ENCODE measurements at regions not wholly inside any gene's neighbourhood (a gene's known extent, or its start where the extent isn't known, plus 50 kb on each side); places are given as distances from the start of the nearest gene placed in this dataset.

GRCh38 chr6:167508919-167509852 lies 184.3 kb downstream of the TTLL2 start:
- Mint-ChIP-seq H3K27ac (no peak overlapping the region), H3K27me3 (no peaks in the 10 kb centered on the region), H3K36me3 (ENCODE audit: low read depth) (no peaks in the 10 kb centered on the region), H3K4me3 (no peak overlapping the region), H3K9me3 (no peaks in the 10 kb centered on the region), H3K4me1 (ENCODE audit: low read depth) (no peaks in the 10 kb centered on the region)
- intact Hi-C loops (cut with micrococcal nuclease): no loop called here

GRCh38 chr6:167509853-167510220 lies 185.0 kb downstream of the TTLL2 start:
- no peaks in the 10 kb centered on the region for H3K4me1 Mint-ChIP-seq (ENCODE audit: low read depth)

GRCh38 chr6:167510648-167511047 lies 185.8 kb downstream of the TTLL2 start:
- Mint-ChIP-seq H3K9me3 (no peaks in the 10 kb centered on the region), H3K27me3 (no peaks in the 10 kb centered on the region), H3K4me3 (no peak overlapping the region), H3K36me3 (ENCODE audit: low read depth) (no peaks in the 10 kb centered on the region), H3K27ac (no peak overlapping the region), H3K4me1 (ENCODE audit: low read depth) (no peaks in the 10 kb centered on the region)
- intact Hi-C loops (cut with micrococcal nuclease): no loop called here

More at GRCh38 chr6:167509853-167510220, 185.0 kb downstream of the TTLL2 start:
- H3K27ac Mint-ChIP-seq: no peak overlapping the region
- no peaks in the 10 kb centered on the region for H3K27me3 Mint-ChIP-seq
- no peaks in the 10 kb centered on the region for H3K9me3 Mint-ChIP-seq
- H3K36me3 Mint-ChIP-seq (ENCODE audit: low read depth): no peaks in the 10 kb centered on the region
- intact Hi-C loops (cut with micrococcal nuclease): no loop called here
- H3K4me3 Mint-ChIP-seq: no peak overlapping the region

- H3K4me3 Mint-ChIP-seq: no peak overlapping the region
- no peaks in the 10 kb centered on the region for H3K9me3 Mint-ChIP-seq
- intact Hi-C loops (cut with micrococcal nuclease): no loop called here
- H3K4me1 Mint-ChIP-seq (ENCODE audit: low read depth): no peaks in the 10 kb centered on the region
- no peaks in the 10 kb centered on the region for H3K36me3 Mint-ChIP-seq (ENCODE audit: low read depth)
- no peak overlapping the region for H3K27ac Mint-ChIP-seq
- H3K27me3 Mint-ChIP-seq: no peaks in the 10 kb centered on the region
These were observed 187.9 kb downstream of the TTLL2 start for GRCh38 chr6:167512696-167513375.

GRCh38 chr6:167513778-167514177 lies 188.9 kb downstream of the TTLL2 start:
- Mint-ChIP-seq H3K9me3 (no peaks in the 10 kb centered on the region), H3K27me3 (no peaks in the 10 kb centered on the region), H3K27ac (no peak overlapping the region), H3K4me3 (no peak overlapping the region), H3K4me1 (ENCODE audit: low read depth) (no peaks in the 10 kb centered on the region), H3K36me3 (ENCODE audit: low read depth) (no peaks in the 10 kb centered on the region)
- intact Hi-C loops (cut with micrococcal nuclease): no loop called here

GRCh38 chr6:167514524-167514923 lies 189.6 kb downstream of the TTLL2 start:
- Mint-ChIP-seq H3K4me3 (no peak overlapping the region), H3K27ac (no peak overlapping the region), H3K27me3 (no peaks in the 10 kb centered on the region), H3K9me3 (no peaks in the 10 kb centered on the region), H3K4me1 (ENCODE audit: low read depth) (no peaks in the 10 kb centered on the region), H3K36me3 (ENCODE audit: low read depth) (no peaks in the 10 kb centered on the region)
- intact Hi-C loops (cut with micrococcal nuclease): no loop called here

GRCh38 chr6:167515873-167516507 lies 191.1 kb downstream of the TTLL2 start:
- Mint-ChIP-seq H3K9me3 (no peaks in the 10 kb centered on the region), H3K36me3 (ENCODE audit: low read depth) (no peaks in the 10 kb centered on the region), H3K27ac (no peak overlapping the region), H3K4me1 (ENCODE audit: low read depth) (no peaks in the 10 kb centered on the region), H3K27me3 (no peaks in the 10 kb centered on the region), H3K4me3 (no peak overlapping the region)
- intact Hi-C loops (cut with micrococcal nuclease): no loop called here

- Mint-ChIP-seq H3K4me3 (no peak overlapping the region), H3K27me3 (no peaks in the 10 kb centered on the region), H3K36me3 (ENCODE audit: low read depth) (no peaks in the 10 kb centered on the region), H3K27ac (no peak overlapping the region), H3K9me3 (no peaks in the 10 kb centered on the region), H3K4me1 (ENCODE audit: low read depth) (no peaks in the 10 kb centered on the region)
- intact Hi-C loops (cut with micrococcal nuclease): no loop called here
These were observed 192.5 kb downstream of the TTLL2 start for GRCh38 chr6:167517254-167517916.

- Mint-ChIP-seq H3K27ac (no peak overlapping the region), H3K27me3 (no peaks in the 10 kb centered on the region), H3K4me1 (ENCODE audit: low read depth) (no peaks in the 10 kb centered on the region), H3K36me3 (ENCODE audit: low read depth) (no peaks in the 10 kb centered on the region), H3K4me3 (no peak overlapping the region), H3K9me3 (no peaks in the 10 kb centered on the region)
- intact Hi-C loops (cut with micrococcal nuclease): no loop called here
These were observed 198.5 kb downstream of the TTLL2 start for GRCh38 chr6:167523426-167523825.

GRCh38 chr6:167524261-167525111 lies 199.6 kb downstream of the TTLL2 start:
- Mint-ChIP-seq H3K36me3 (ENCODE audit: low read depth) (no peaks in the 10 kb centered on the region), H3K4me3 (no peak overlapping the region), H3K27me3 (no peaks in the 10 kb centered on the region), H3K9me3 (no peaks in the 10 kb centered on the region), H3K27ac (no peak overlapping the region), H3K4me1 (ENCODE audit: low read depth) (no peaks in the 10 kb centered on the region)
- intact Hi-C loops (cut with micrococcal nuclease): no loop called here

- no peaks in the 10 kb centered on the region for H3K4me1 Mint-ChIP-seq (ENCODE audit: low read depth)
- no peak overlapping the region for H3K27ac Mint-ChIP-seq
- intact Hi-C loops (cut with micrococcal nuclease): no loop called here
- H3K4me3 Mint-ChIP-seq: no peak overlapping the region
- H3K27me3 Mint-ChIP-seq: no peaks in the 10 kb centered on the region
- H3K9me3 Mint-ChIP-seq: no peaks in the 10 kb centered on the region
- H3K36me3 Mint-ChIP-seq (ENCODE audit: low read depth): no peaks in the 10 kb centered on the region
These were observed 200.9 kb downstream of the TTLL2 start for GRCh38 chr6:167525774-167526173.

GRCh38 chr6:167526465-167527368 lies 201.8 kb downstream of the TTLL2 start:
- no peaks in the 10 kb centered on the region for H3K27me3 Mint-ChIP-seq
- H3K4me1 Mint-ChIP-seq (ENCODE audit: low read depth): no peaks in the 10 kb centered on the region
- H3K36me3 Mint-ChIP-seq (ENCODE audit: low read depth): no peaks in the 10 kb centered on the region
- no peak overlapping the region for H3K4me3 Mint-ChIP-seq
- H3K9me3 Mint-ChIP-seq: no peaks in the 10 kb centered on the region
- no peak overlapping the region for H3K27ac Mint-ChIP-seq
- intact Hi-C loops (cut with micrococcal nuclease): no loop called here
